Bronchial epithelial cell (primary cell): ENCODE measurements at regions not wholly inside any gene's neighbourhood (a gene's known extent, or its start where the extent isn't known, plus 50 kb on each side); places are given as distances from the start of the nearest gene placed in this dataset.

Experiments
- DNase-seq: peaks from one replicate; pipeline ENCODE4 v3.0.0-alpha.2; 2010; ENCODE audit warnings: low read depth
- FAIRE-seq: peaks from 2 replicates; lab custom pipeline; 2011; peaks lifted over from hg19 to GRCh38; lab: Jason Lieb, UNC
- H3K27me3 ChIP-seq: 2 replicates; pipeline ENCODE4 v1.5.1; 2011; ENCODE audit warnings: low read length; ENCODE audit not compliant: control insufficient read depth, insufficient read depth
- H3K36me3 ChIP-seq: 2 replicates; pipeline ENCODE4 v1.5.1; 2011; ENCODE audit warnings: low read length; ENCODE audit not compliant: control insufficient read depth, insufficient read depth
- H3K4me3 ChIP-seq: 2 replicates; pipeline ENCODE4 v1.5.1; 2011; ENCODE audit warnings: mild to moderate bottlenecking, low read depth, low read length, control low read depth
- CTCF ChIP-seq: IDR thresholded peaks from 2 replicates; pipeline ENCODE4 v1.5.1; 2011; ENCODE audit warnings: mild to moderate bottlenecking, moderate library complexity, low read length, control low read depth, inconsistent platforms; ENCODE audit not compliant: insufficient read depth, severe bottlenecking

GRCh38 chr20:6954219-6954618 is 186.7 kb downstream of the BMP2 start:
- H3K27me3 ChIP-seq: no peaks in the 10 kb centered on the region
- H3K36me3 ChIP-seq: no peaks in the 10 kb centered on the region
- FAIRE-seq (no peak), DNase-seq (no peak)
- no peak for TF ChIP-seq CTCF
- no peak overlapping the region for H3K4me3 ChIP-seq

GRCh38 chr20:6956056-6956455 is 188.6 kb downstream of the BMP2 start:
- peak; percentile 63 for DNase-seq
- Histone ChIP-seq H3K4me3 (no peak overlapping the region), H3K36me3 (no peaks in the 10 kb centered on the region), H3K27me3 (no peaks in the 10 kb centered on the region)
- FAIRE-seq: no peak
- TF ChIP-seq CTCF: no peak

GRCh38 chr20:6956574-6956973 is 189.1 kb downstream of the BMP2 start:
- no peaks in the 10 kb centered on the region for H3K36me3 ChIP-seq
- FAIRE-seq: no peak
- H3K27me3 ChIP-seq: no peaks in the 10 kb centered on the region
- no peak for TF ChIP-seq CTCF
- peak; percentile 96 for DNase-seq
- H3K4me3 ChIP-seq: no peak overlapping the region

GRCh38 chr20:6959900-6960312 is 192.4 kb downstream of the BMP2 start:
- no peaks in the 10 kb centered on the region for H3K27me3 ChIP-seq
- H3K4me3 ChIP-seq: no peak overlapping the region
- no peaks in the 10 kb centered on the region for H3K36me3 ChIP-seq
- peak; percentile 73 for DNase-seq
- FAIRE-seq: no peak
- TF ChIP-seq CTCF: no peak

GRCh38 chr20:6966721-6967120 is 199.2 kb downstream of the BMP2 start:
- no peaks in the 10 kb centered on the region for H3K36me3 ChIP-seq
- no peak for TF ChIP-seq CTCF
- H3K4me3 ChIP-seq: no peak overlapping the region
- FAIRE-seq (no peak), DNase-seq (peak; percentile 78)
- H3K27me3 ChIP-seq: no peaks in the 10 kb centered on the region

GRCh38 chr20:6974838-6975237 is 207.4 kb downstream of the BMP2 start:
- Histone ChIP-seq H3K27me3 (no peaks in the 10 kb centered on the region), H3K4me3 (no peak overlapping the region), H3K36me3 (no peaks in the 10 kb centered on the region)
- FAIRE-seq (no peak), DNase-seq (no peak)
- TF ChIP-seq CTCF: no peak
